Breast epithelium (tissue), 4 donors: ENCODE measurements at regions not wholly inside any gene's neighbourhood (a gene's known extent, or its start where the extent isn't known, plus 50 kb on each side); places are given as distances from the start of the nearest gene placed in this dataset.

Experiments
- DNase-seq, 2 donors: peaks; one replicate each; pipeline ENCODE4 v3.0.0-alpha.2; 2019; ENCODE audit warnings: low spot score in 2 of 2
- H3K27ac ChIP-seq, 2 donors: fragments of 200-600 bp; sonication (generic) in 1 of 2; one replicate each; pipeline ENCODE4 v1.5.1; 2016 to 2019; ENCODE audit warnings: mild to moderate bottlenecking in 1 of 2
- H3K27me3 ChIP-seq, 2 donors: fragments of 200-600 bp; sonication (generic) in 1 of 2; one replicate each; pipeline versions ENCODE4 v1.5.1 to v1.6.0; 2017 to 2019; ENCODE audit warnings: control low read depth in 1 of 2, mild to moderate bottlenecking in 1 of 2
- H3K36me3 ChIP-seq: fragments of 200-600 bp; one replicate; pipeline ENCODE4 v1.5.1; 2019
- H3K4me1 ChIP-seq, 2 donors: fragments of 200-600 bp; sonication (generic); one replicate each; pipeline ENCODE4 v1.5.1; 2016 to 2019; ENCODE audit warnings: control low read depth in 1 of 2
- H3K4me3 ChIP-seq, 3 donors: fragments of 200-600 bp; sonication (generic); 1 replicate in 2 of 3; 2 replicates in 1 of 3; pipeline ENCODE4 v1.5.1; 2016 to 2019; ENCODE audit warnings: mild to moderate bottlenecking in 3 of 3, moderate library complexity in 2 of 3
- H3K9me3 ChIP-seq, 2 donors: fragments of 200-600 bp; sonication (generic) in 1 of 2; one replicate each; pipeline ENCODE4 v1.5.1; 2016 to 2019; ENCODE audit warnings: control low read depth in 1 of 2
- POLR2A ChIP-seq: fragments of 450-650 bp; IDR thresholded peaks from one replicate; pipeline ENCODE4 v1.6.1; 2016; ENCODE audit warnings: antibody characterized with exemption, mild to moderate bottlenecking, moderate library complexity
- POLR2AphosphoS5 ChIP-seq, 3 donors: sonication (generic); formaldehyde crosslinking; IDR thresholded peaks; one replicate each; pipeline ENCODE4 v1.6.1; 2017; ENCODE audit warnings: antibody characterized with exemption in 3 of 3
- intact Hi-C: fragments of 100-400 bp; cut with DNase I; formaldehyde crosslinking; loops from one replicate; pipeline ENCODE4 v1.15.1; 2023; ENCODE audit warnings: low total_unique reads
- TF ChIP-seq, protein P1 (sequence below), 3 donors: fragments of 450-650 bp; IDR thresholded peaks; one replicate each; pipeline ENCODE4 v1.5.1; 2016 to 2017; ENCODE audit warnings: antibody characterized with exemption in 3 of 3, mild to moderate bottlenecking in 3 of 3, moderate library complexity in 3 of 3

DNA sequence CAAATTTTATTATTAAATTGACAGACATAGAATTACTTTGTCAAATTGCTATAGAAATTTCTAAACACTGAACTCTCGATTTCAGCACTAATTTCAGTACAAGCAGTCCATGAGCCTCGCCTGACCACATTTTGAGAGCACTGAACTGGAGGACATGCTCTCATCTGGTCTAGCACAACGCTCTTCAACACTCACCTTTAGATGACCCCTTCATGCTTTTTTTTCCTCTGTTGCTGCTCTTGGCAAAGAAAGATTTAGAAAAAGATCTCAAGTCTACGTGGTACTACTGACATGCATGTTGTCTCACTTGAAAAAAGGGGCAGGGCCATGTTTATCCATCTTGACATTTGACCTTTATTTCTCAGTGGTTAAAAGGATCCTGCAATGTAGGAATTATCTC lies 981.5 kb downstream of the DIAPH3 start:
- Histone ChIP-seq H3K36me3 (no peaks in the 10 kb centered on the region), H3K4me1 (no peaks in the 10 kb centered on the region), H3K27ac (no peak overlapping the region), H3K27me3 (no peaks in the 10 kb centered on the region), H3K9me3 (no peaks in the 10 kb centered on the region), H3K4me3 (no peak overlapping the region)
- intact Hi-C loops: no loop called here
- no peak for DNase-seq
- TF ChIP-seq, protein P1, sequence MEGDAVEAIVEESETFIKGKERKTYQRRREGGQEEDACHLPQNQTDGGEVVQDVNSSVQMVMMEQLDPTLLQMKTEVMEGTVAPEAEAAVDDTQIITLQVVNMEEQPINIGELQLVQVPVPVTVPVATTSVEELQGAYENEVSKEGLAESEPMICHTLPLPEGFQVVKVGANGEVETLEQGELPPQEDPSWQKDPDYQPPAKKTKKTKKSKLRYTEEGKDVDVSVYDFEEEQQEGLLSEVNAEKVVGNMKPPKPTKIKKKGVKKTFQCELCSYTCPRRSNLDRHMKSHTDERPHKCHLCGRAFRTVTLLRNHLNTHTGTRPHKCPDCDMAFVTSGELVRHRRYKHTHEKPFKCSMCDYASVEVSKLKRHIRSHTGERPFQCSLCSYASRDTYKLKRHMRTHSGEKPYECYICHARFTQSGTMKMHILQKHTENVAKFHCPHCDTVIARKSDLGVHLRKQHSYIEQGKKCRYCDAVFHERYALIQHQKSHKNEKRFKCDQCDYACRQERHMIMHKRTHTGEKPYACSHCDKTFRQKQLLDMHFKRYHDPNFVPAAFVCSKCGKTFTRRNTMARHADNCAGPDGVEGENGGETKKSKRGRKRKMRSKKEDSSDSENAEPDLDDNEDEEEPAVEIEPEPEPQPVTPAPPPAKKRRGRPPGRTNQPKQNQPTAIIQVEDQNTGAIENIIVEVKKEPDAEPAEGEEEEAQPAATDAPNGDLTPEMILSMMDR (IDR thresholded peaks at IDR 0.05): no peak
- TF ChIP-seq POLR2AphosphoS5 (IDR thresholded peaks at IDR 0.05) (no peak), POLR2A (no peak)

DNA sequence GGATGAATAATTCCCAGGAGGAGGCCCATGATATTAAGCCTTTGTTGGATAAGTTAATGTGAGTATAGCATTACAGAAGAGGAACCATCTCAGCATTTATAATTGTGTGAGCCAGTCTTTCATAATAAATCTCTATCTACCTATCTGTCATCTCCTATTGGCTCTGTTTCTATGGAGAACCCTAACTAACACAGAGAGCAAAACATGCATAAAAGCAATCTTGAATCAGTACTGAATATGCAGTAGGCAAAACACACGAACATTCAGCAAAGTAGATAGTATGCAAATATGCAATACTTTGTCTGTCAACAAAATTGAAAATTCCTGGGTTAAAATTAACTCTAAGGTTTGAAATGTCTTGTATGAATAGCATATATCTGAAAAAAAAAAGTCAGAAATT lies 966.3 kb downstream of the DIAPH3 start:
- Histone ChIP-seq H3K27ac (no peak overlapping the region), H3K36me3 (no peaks in the 10 kb centered on the region), H3K27me3 (no peaks in the 10 kb centered on the region), H3K4me1 (no peaks in the 10 kb centered on the region), H3K9me3 (no peaks in the 10 kb centered on the region), H3K4me3 (no peak overlapping the region)
- no peak for DNase-seq
- TF ChIP-seq, protein P1 (IDR thresholded peaks at IDR 0.05): no peak
- TF ChIP-seq POLR2AphosphoS5 (IDR thresholded peaks at IDR 0.05): no peak
- intact Hi-C loops: no loop called here

DNA sequence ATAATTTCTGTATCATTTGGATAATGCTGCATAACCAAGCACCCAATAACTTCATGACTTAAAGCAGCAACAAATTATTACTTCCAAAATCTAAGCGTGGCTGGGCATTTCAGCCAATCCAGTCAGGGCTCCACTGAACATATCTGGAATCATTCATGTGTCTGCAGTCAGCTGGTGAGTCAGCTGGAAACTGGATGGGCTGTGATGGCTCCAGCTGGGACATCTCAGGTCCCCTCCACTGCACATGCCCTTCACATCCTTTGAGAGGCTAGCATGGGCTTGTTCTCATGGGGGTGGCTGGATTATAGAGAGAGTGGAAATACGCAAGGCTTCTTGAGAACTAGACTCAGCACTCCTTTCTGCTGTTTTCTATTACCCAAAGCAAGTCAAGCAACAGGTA lies 961.9 kb downstream of the DIAPH3 start:
- intact Hi-C loops: no loop called here
- H3K9me3 ChIP-seq: no peaks in the 10 kb centered on the region
- TF ChIP-seq, protein P1 (IDR thresholded peaks at IDR 0.05): no peak
- TF ChIP-seq POLR2A (no peak), POLR2AphosphoS5 (IDR thresholded peaks at IDR 0.05) (no peak)
- no peaks in the 10 kb centered on the region for H3K4me1 ChIP-seq
- no peak overlapping the region for H3K4me3 ChIP-seq
- DNase-seq: no peak
- H3K27me3 ChIP-seq: no peaks in the 10 kb centered on the region
- H3K36me3 ChIP-seq: no peaks in the 10 kb centered on the region
- H3K27ac ChIP-seq: no peak overlapping the region

DNA sequence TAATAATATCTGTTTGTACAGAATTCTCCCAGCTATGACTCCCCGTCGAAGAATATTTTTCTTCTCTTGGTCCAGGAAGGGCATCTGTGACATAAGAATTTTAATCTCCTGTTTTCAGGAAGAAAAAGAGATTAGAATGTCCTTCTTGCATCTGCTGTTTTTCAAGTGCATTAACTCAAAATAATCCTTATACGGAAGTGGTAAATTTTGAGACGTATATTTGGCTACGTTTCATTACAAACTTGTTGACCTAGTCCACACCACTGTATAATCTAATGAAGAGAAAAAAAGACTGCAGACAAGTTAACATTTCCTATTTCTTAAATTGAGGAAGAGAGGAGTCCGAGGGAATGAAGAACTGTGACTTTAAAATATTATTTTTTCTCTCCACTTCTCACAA lies 959.9 kb downstream of the DIAPH3 start:
- intact Hi-C loops: no loop called here
- Histone ChIP-seq H3K4me3 (no peak overlapping the region), H3K4me1 (no peaks in the 10 kb centered on the region), H3K27me3 (no peaks in the 10 kb centered on the region), H3K27ac (no peak overlapping the region), H3K9me3 (no peaks in the 10 kb centered on the region), H3K36me3 (no peaks in the 10 kb centered on the region)
- no peak for DNase-seq
- TF ChIP-seq POLR2AphosphoS5 (IDR thresholded peaks at IDR 0.05) (no peak), POLR2A (no peak)
- TF ChIP-seq, protein P1 (IDR thresholded peaks at IDR 0.05): no peak

DNA sequence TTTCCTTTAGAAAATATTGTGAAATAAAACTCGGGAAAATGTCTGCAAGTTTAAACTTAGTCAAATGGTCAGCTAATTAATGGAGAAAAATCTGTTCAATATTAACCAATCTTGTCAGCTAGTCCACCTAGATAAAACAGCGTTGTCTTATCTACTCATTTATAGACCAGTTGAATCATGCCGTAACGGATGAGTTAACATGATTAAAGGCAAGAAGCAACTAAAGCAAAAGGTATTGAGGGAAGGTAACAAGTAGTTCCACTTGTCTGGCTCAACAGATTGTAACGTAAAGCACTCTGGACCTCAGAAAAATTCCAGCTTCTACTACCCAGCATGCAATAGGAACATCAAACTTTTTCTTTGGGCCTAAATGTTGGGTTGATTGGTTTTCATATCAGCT lies 958.2 kb downstream of the DIAPH3 start:
- intact Hi-C loops: no loop called here
- TF ChIP-seq POLR2A (no peak), POLR2AphosphoS5 (IDR thresholded peaks at IDR 0.05) (no peak)
- TF ChIP-seq, protein P1 (IDR thresholded peaks at IDR 0.05): no peak
- Histone ChIP-seq H3K4me3 (no peak overlapping the region), H3K4me1 (no peaks in the 10 kb centered on the region), H3K9me3 (no peaks in the 10 kb centered on the region), H3K36me3 (no peaks in the 10 kb centered on the region), H3K27me3 (no peaks in the 10 kb centered on the region), H3K27ac (no peak overlapping the region)
- DNase-seq: no peak
